ENCODE measurements at regions not wholly inside any gene's neighbourhood (a gene's known extent, or its start where the extent isn't known, plus 50 kb on each side); places are given as distances from the start of the nearest gene placed in this dataset.

GRCh38 chr7:32224276-32224675 lies 154.1 kb upstream of the PDE1C start:
- no peaks in the 10 kb centered on the region for H3K36me3 ChIP-seq (ENCODE audit: control insufficient read depth, insufficient read depth, low read length)
- no peak overlapping the region for H3K4me3 ChIP-seq (replicated peaks; ENCODE audit: low read depth, low read length)
- no peaks in the 10 kb centered on the region; the same call in 1 of the 2 replicates for H3K27me3 ChIP-seq (replicated peaks; ENCODE audit: control insufficient read depth, insufficient read depth, low read length)
- TF ChIP-seq, protein P1, sequence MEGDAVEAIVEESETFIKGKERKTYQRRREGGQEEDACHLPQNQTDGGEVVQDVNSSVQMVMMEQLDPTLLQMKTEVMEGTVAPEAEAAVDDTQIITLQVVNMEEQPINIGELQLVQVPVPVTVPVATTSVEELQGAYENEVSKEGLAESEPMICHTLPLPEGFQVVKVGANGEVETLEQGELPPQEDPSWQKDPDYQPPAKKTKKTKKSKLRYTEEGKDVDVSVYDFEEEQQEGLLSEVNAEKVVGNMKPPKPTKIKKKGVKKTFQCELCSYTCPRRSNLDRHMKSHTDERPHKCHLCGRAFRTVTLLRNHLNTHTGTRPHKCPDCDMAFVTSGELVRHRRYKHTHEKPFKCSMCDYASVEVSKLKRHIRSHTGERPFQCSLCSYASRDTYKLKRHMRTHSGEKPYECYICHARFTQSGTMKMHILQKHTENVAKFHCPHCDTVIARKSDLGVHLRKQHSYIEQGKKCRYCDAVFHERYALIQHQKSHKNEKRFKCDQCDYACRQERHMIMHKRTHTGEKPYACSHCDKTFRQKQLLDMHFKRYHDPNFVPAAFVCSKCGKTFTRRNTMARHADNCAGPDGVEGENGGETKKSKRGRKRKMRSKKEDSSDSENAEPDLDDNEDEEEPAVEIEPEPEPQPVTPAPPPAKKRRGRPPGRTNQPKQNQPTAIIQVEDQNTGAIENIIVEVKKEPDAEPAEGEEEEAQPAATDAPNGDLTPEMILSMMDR (IDR thresholded peaks at IDR 0.05; ENCODE audit: insufficient read depth, low read length, poor library complexity, severe bottlenecking) = no peak
- DNase-seq (ENCODE audit: extremely low read depth, insufficient read length) = no peak

- Histone ChIP-seq H3K4me3 (replicated peaks; ENCODE audit: low read depth, low read length) (no peak overlapping the region), H3K36me3 (ENCODE audit: control insufficient read depth, insufficient read depth, low read length) (no peaks in the 10 kb centered on the region), H3K27me3 (replicated peaks; ENCODE audit: control insufficient read depth, insufficient read depth, low read length) (no peaks in the 10 kb centered on the region; the same call in 1 of the 2 replicates)
- DNase-seq (ENCODE audit: extremely low read depth, insufficient read length) = no peak
- TF ChIP-seq, protein P1 (IDR thresholded peaks at IDR 0.05; ENCODE audit: insufficient read depth, low read length, poor library complexity, severe bottlenecking) = no peak
These were observed 153.5 kb upstream of the PDE1C start for GRCh38 chr7:32223721-32224120.

- TF ChIP-seq, protein P1 (IDR thresholded peaks at IDR 0.05; ENCODE audit: insufficient read depth, low read length, poor library complexity, severe bottlenecking) = no peak
- Histone ChIP-seq H3K27me3 (replicated peaks; ENCODE audit: control insufficient read depth, insufficient read depth, low read length) (no peaks in the 10 kb centered on the region; the same call in 1 of the 2 replicates), H3K36me3 (ENCODE audit: control insufficient read depth, insufficient read depth, low read length) (no peaks in the 10 kb centered on the region), H3K4me3 (replicated peaks; ENCODE audit: low read depth, low read length) (no peak overlapping the region)
- DNase-seq (ENCODE audit: extremely low read depth, insufficient read length) = no peak
These were observed 153.0 kb upstream of the PDE1C start for GRCh38 chr7:32223071-32223650.

DNA sequence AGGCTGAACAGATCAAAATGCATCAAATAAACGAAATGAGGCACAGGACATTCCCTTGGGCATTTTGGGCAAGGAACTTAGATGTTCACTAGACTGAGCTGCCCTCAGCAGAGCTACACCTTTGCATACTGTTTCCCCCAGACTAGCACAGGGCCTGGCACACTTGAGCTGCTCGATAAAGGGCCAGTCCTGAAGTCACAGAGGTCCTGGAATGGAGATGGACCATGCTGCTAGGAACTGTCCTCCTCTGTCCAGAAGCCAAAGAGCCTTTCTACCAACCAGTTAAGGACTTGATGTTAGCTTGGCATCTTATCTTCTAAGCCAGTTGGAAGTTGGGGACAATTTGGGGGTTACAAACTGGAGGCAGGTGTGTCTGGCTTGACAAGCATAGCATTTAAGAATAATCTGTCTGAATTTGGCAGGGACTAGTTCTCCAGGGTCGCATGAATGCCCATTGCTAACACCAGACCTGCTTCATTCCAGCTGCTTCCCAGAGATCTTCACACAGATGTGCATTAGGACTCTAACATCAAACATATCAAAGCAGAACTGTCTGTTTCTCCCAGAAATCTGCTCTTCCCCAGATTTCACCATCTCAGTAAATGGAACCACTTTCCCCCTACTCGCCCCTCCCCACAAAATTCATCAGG lies 152.2 kb upstream of the PDE1C start:
- Histone ChIP-seq H3K36me3 (ENCODE audit: control insufficient read depth, insufficient read depth, low read length) (no peaks in the 10 kb centered on the region), H3K27me3 (replicated peaks; ENCODE audit: control insufficient read depth, insufficient read depth, low read length) (no peaks in the 10 kb centered on the region; the same call in 1 of the 2 replicates), H3K4me3 (replicated peaks; ENCODE audit: low read depth, low read length) (no peak overlapping the region)
- TF ChIP-seq, protein P1 (IDR thresholded peaks at IDR 0.05; ENCODE audit: insufficient read depth, low read length, poor library complexity, severe bottlenecking) = no peak
- no peak for DNase-seq (ENCODE audit: extremely low read depth, insufficient read length)

DNA sequence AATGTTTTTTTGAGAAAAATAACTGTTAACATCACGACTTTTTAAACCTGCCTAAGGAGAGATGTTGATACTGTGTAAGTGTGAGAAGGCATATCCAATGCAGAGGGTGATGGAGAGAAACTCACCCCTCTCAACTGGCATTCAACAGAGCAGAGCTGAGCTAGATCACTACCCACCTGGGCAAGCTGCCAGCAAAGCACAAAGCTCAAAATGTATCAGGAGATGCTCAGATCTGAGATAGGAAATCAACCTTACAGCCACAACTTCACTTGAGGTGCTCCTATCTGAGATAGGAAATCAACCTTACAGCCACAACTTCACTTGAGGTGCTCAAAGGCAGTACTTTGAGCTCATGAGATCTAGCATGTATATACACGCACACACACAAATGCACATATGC lies 151.5 kb upstream of the PDE1C start:
- DNase-seq (ENCODE audit: extremely low read depth, insufficient read length) = no peak
- TF ChIP-seq, protein P1 (IDR thresholded peaks at IDR 0.05; ENCODE audit: insufficient read depth, low read length, poor library complexity, severe bottlenecking) = no peak
- Histone ChIP-seq H3K27me3 (replicated peaks; ENCODE audit: control insufficient read depth, insufficient read depth, low read length) (no peaks in the 10 kb centered on the region; the same call in 1 of the 2 replicates), H3K36me3 (ENCODE audit: control insufficient read depth, insufficient read depth, low read length) (no peaks in the 10 kb centered on the region), H3K4me3 (replicated peaks; ENCODE audit: low read depth, low read length) (no peak overlapping the region)
